ENCODE measurements at regions not wholly inside any gene's neighbourhood (a gene's known extent, or its start where the extent isn't known, plus 50 kb on each side); places are given as distances from the start of the nearest gene placed in this dataset.
A peak's percentile ranks its signal among the peaks of the same experiment; 100 is the strongest.
"Not testable (repeated sequence)": the region's sequence is repeated elsewhere in the genome, so short reads cannot be mapped to it uniquely, and the experiment has no call there.

GRCh38 chr12:7591531-7591930, 74.2 kb downstream of the APOBEC1 start:
- Histone ChIP-seq H3K9ac (ENCODE audit: low read depth in 1 of 2, low read length in 2 of 2) (no peak overlapping the region), H3K27me3 (ENCODE audit: control insufficient read depth in 2 of 2, insufficient read depth in 2 of 2, low read length in 2 of 2) (no peaks in the 10 kb centered on the region), H3K27ac (ENCODE audit: low read depth in 2 of 2, low read length in 2 of 2) (no peak overlapping the region), H3K9me3 (ENCODE audit: control insufficient read depth in 2 of 2, low read length in 2 of 2) (no peaks in the 10 kb centered on the region), H3K4me3 (ENCODE audit: low read length in 2 of 2) (no peak overlapping the region), H3K36me3 (ENCODE audit: control insufficient read depth in 2 of 2, insufficient read depth in 2 of 2, low read length in 2 of 2) (no peaks in the 10 kb centered on the region), H3K4me1 (ENCODE audit: control insufficient read depth in 2 of 2, insufficient read depth in 2 of 2, low read length in 2 of 2) (no peaks in the 10 kb centered on the region)

- H3K9ac ChIP-seq (ENCODE audit: low read depth in 1 of 2, low read length in 2 of 2); H3K36me3 ChIP-seq (ENCODE audit: control insufficient read depth in 2 of 2, insufficient read depth in 2 of 2, low read length in 2 of 2): not testable (repeated sequence)
These were observed 75.6 kb downstream of the APOBEC1 start for GRCh38 chr12:7590085-7590484.

GRCh38 chr12:7588742-7589329, 76.9 kb downstream of the APOBEC1 start:
- not testable (repeated sequence) for H3K27me3 ChIP-seq (ENCODE audit: control insufficient read depth in 2 of 2, insufficient read depth in 2 of 2, low read length in 2 of 2)

More at GRCh38 chr12:7590085-7590484, 75.6 kb downstream of the APOBEC1 start:
- H3K27ac ChIP-seq (ENCODE audit: low read depth in 2 of 2, low read length in 2 of 2); H3K9me3 ChIP-seq (ENCODE audit: control insufficient read depth in 2 of 2, low read length in 2 of 2); H3K4me3 ChIP-seq (ENCODE audit: low read length in 2 of 2); H3K27me3 ChIP-seq (ENCODE audit: control insufficient read depth in 2 of 2, insufficient read depth in 2 of 2, low read length in 2 of 2); H3K4me1 ChIP-seq (ENCODE audit: control insufficient read depth in 2 of 2, insufficient read depth in 2 of 2, low read length in 2 of 2): not testable (repeated sequence)

GRCh38 chr12:7584137-7584536, 80.6 kb upstream of the CD163 start:
- not testable (repeated sequence) for H3K4me3 ChIP-seq (ENCODE audit: low read length in 2 of 2); H3K27ac ChIP-seq (ENCODE audit: low read depth in 2 of 2, low read length in 2 of 2); H3K36me3 ChIP-seq (ENCODE audit: control insufficient read depth in 2 of 2, insufficient read depth in 2 of 2, low read length in 2 of 2); H3K27me3 ChIP-seq (ENCODE audit: control insufficient read depth in 2 of 2, insufficient read depth in 2 of 2, low read length in 2 of 2); H3K4me1 ChIP-seq (ENCODE audit: control insufficient read depth in 2 of 2, insufficient read depth in 2 of 2, low read length in 2 of 2); H3K9me3 ChIP-seq (ENCODE audit: control insufficient read depth in 2 of 2, low read length in 2 of 2); H3K9ac ChIP-seq (ENCODE audit: low read depth in 1 of 2, low read length in 2 of 2)

More at GRCh38 chr12:7588742-7589329, 76.9 kb downstream of the APOBEC1 start:
- not testable (repeated sequence) for H3K4me3 ChIP-seq (ENCODE audit: low read length in 2 of 2); H3K27ac ChIP-seq (ENCODE audit: low read depth in 2 of 2, low read length in 2 of 2); H3K4me1 ChIP-seq (ENCODE audit: control insufficient read depth in 2 of 2, insufficient read depth in 2 of 2, low read length in 2 of 2); H3K36me3 ChIP-seq (ENCODE audit: control insufficient read depth in 2 of 2, insufficient read depth in 2 of 2, low read length in 2 of 2); H3K9me3 ChIP-seq (ENCODE audit: control insufficient read depth in 2 of 2, low read length in 2 of 2); H3K9ac ChIP-seq (ENCODE audit: low read depth in 1 of 2, low read length in 2 of 2)

- Histone ChIP-seq H3K4me1 (ENCODE audit: control insufficient read depth in 2 of 2, insufficient read depth in 2 of 2, low read length in 2 of 2) (no peaks in the 10 kb centered on the region), H3K27me3 (ENCODE audit: control insufficient read depth in 2 of 2, insufficient read depth in 2 of 2, low read length in 2 of 2) (no peaks in the 10 kb centered on the region), H3K27ac (ENCODE audit: low read depth in 2 of 2, low read length in 2 of 2) (no peak overlapping the region), H3K36me3 (ENCODE audit: control insufficient read depth in 2 of 2, insufficient read depth in 2 of 2, low read length in 2 of 2) (no peaks in the 10 kb centered on the region), H3K9ac (ENCODE audit: low read depth in 1 of 2, low read length in 2 of 2) (no peak overlapping the region), H3K4me3 (ENCODE audit: low read length in 2 of 2) (no peak overlapping the region), H3K9me3 (ENCODE audit: control insufficient read depth in 2 of 2, low read length in 2 of 2) (no peaks in the 10 kb centered on the region)
These were observed 79.9 kb upstream of the CD163 start for GRCh38 chr12:7583471-7583870.

- Histone ChIP-seq H3K9me3 (ENCODE audit: control insufficient read depth in 2 of 2, low read length in 2 of 2) (no peaks in the 10 kb centered on the region), H3K36me3 (ENCODE audit: control insufficient read depth in 2 of 2, insufficient read depth in 2 of 2, low read length in 2 of 2) (no peaks in the 10 kb centered on the region), H3K4me3 (ENCODE audit: low read length in 2 of 2) (no peak overlapping the region), H3K9ac (ENCODE audit: low read depth in 1 of 2, low read length in 2 of 2) (no peak overlapping the region), H3K27me3 (ENCODE audit: control insufficient read depth in 2 of 2, insufficient read depth in 2 of 2, low read length in 2 of 2) (no peaks in the 10 kb centered on the region), H3K4me1 (ENCODE audit: control insufficient read depth in 2 of 2, insufficient read depth in 2 of 2, low read length in 2 of 2) (no peaks in the 10 kb centered on the region), H3K27ac (ENCODE audit: low read depth in 2 of 2, low read length in 2 of 2) (no peak overlapping the region)
These were observed 79.2 kb upstream of the CD163 start for GRCh38 chr12:7582796-7583195.

- no peak overlapping the region for H3K9ac ChIP-seq (ENCODE audit: low read depth in 1 of 2, low read length in 2 of 2)
- H3K9me3 ChIP-seq (ENCODE audit: control insufficient read depth in 2 of 2, low read length in 2 of 2) = no peaks in the 10 kb centered on the region
- no peak overlapping the region for H3K27ac ChIP-seq (ENCODE audit: low read depth in 2 of 2, low read length in 2 of 2)
- H3K4me1 ChIP-seq (ENCODE audit: control insufficient read depth in 2 of 2, insufficient read depth in 2 of 2, low read length in 2 of 2) = no peaks in the 10 kb centered on the region
- H3K36me3 ChIP-seq (ENCODE audit: control insufficient read depth in 2 of 2, insufficient read depth in 2 of 2, low read length in 2 of 2) = no peaks in the 10 kb centered on the region
- no peak overlapping the region for H3K4me3 ChIP-seq (ENCODE audit: low read length in 2 of 2)
- H3K27me3 ChIP-seq (ENCODE audit: control insufficient read depth in 2 of 2, insufficient read depth in 2 of 2, low read length in 2 of 2) = no peaks in the 10 kb centered on the region
These were observed 78.0 kb upstream of the CD163 start for GRCh38 chr12:7581625-7582024.

- Histone ChIP-seq H3K4me3 (ENCODE audit: low read length in 2 of 2) (no peak overlapping the region), H3K27ac (ENCODE audit: low read depth in 2 of 2, low read length in 2 of 2) (no peak overlapping the region), H3K4me1 (ENCODE audit: control insufficient read depth in 2 of 2, insufficient read depth in 2 of 2, low read length in 2 of 2) (no peaks in the 10 kb centered on the region), H3K36me3 (ENCODE audit: control insufficient read depth in 2 of 2, insufficient read depth in 2 of 2, low read length in 2 of 2) (no peaks in the 10 kb centered on the region), H3K27me3 (ENCODE audit: control insufficient read depth in 2 of 2, insufficient read depth in 2 of 2, low read length in 2 of 2) (no peaks in the 10 kb centered on the region), H3K9ac (ENCODE audit: low read depth in 1 of 2, low read length in 2 of 2) (no peak overlapping the region), H3K9me3 (ENCODE audit: control insufficient read depth in 2 of 2, low read length in 2 of 2) (no peaks in the 10 kb centered on the region)
These were observed 77.5 kb upstream of the CD163 start for GRCh38 chr12:7581046-7581445.

GRCh38 chr12:7571257-7571656, 67.7 kb upstream of the CD163 start:
- no peaks in the 10 kb centered on the region for H3K9me3 ChIP-seq (ENCODE audit: control insufficient read depth in 2 of 2, low read length in 2 of 2)
- H3K36me3 ChIP-seq (ENCODE audit: control insufficient read depth in 2 of 2, insufficient read depth in 2 of 2, low read length in 2 of 2) = no peaks in the 10 kb centered on the region
- H3K27me3 ChIP-seq (ENCODE audit: control insufficient read depth in 2 of 2, insufficient read depth in 2 of 2, low read length in 2 of 2) = no peaks in the 10 kb centered on the region
- no peak overlapping the region for H3K27ac ChIP-seq (ENCODE audit: low read depth in 2 of 2, low read length in 2 of 2)
- no peak overlapping the region for H3K9ac ChIP-seq (ENCODE audit: low read depth in 1 of 2, low read length in 2 of 2)
- H3K4me3 ChIP-seq (ENCODE audit: low read length in 2 of 2) = no peak overlapping the region
- H3K4me1 ChIP-seq (ENCODE audit: control insufficient read depth in 2 of 2, insufficient read depth in 2 of 2, low read length in 2 of 2) = no peaks in the 10 kb centered on the region

- Histone ChIP-seq H3K27ac (ENCODE audit: low read depth in 2 of 2, low read length in 2 of 2) (peak overlapping the region in 1 of 2 donors; percentile 21), H3K4me1 (ENCODE audit: control insufficient read depth in 2 of 2, insufficient read depth in 2 of 2, low read length in 2 of 2) (no peaks in the 10 kb centered on the region), H3K9me3 (ENCODE audit: control insufficient read depth in 2 of 2, low read length in 2 of 2) (no peaks in the 10 kb centered on the region), H3K27me3 (ENCODE audit: control insufficient read depth in 2 of 2, insufficient read depth in 2 of 2, low read length in 2 of 2) (no peaks in the 10 kb centered on the region), H3K36me3 (ENCODE audit: control insufficient read depth in 2 of 2, insufficient read depth in 2 of 2, low read length in 2 of 2) (no peaks in the 10 kb centered on the region), H3K9ac (ENCODE audit: low read depth in 1 of 2, low read length in 2 of 2) (no peak overlapping the region), H3K4me3 (ENCODE audit: low read length in 2 of 2) (no peak overlapping the region)
These were observed 53.6 kb upstream of the CD163 start for GRCh38 chr12:7557227-7557626.

GRCh38 chr12:7555752-7556151, 52.2 kb upstream of the CD163 start:
- Histone ChIP-seq H3K36me3 (ENCODE audit: control insufficient read depth in 2 of 2, insufficient read depth in 2 of 2, low read length in 2 of 2) (no peaks in the 10 kb centered on the region), H3K4me3 (ENCODE audit: low read length in 2 of 2) (no peak overlapping the region), H3K27ac (ENCODE audit: low read depth in 2 of 2, low read length in 2 of 2) (no peak overlapping the region), H3K27me3 (ENCODE audit: control insufficient read depth in 2 of 2, insufficient read depth in 2 of 2, low read length in 2 of 2) (no peaks in the 10 kb centered on the region), H3K4me1 (ENCODE audit: control insufficient read depth in 2 of 2, insufficient read depth in 2 of 2, low read length in 2 of 2) (no peaks in the 10 kb centered on the region), H3K9me3 (ENCODE audit: control insufficient read depth in 2 of 2, low read length in 2 of 2) (no peaks in the 10 kb centered on the region), H3K9ac (ENCODE audit: low read depth in 1 of 2, low read length in 2 of 2) (no peak overlapping the region)
